Panc1 (cell line): ENCODE measurements at regions not wholly inside any gene's neighbourhood (a gene's known extent, or its start where the extent isn't known, plus 50 kb on each side); places are given as distances from the start of the nearest gene placed in this dataset.

Experiments used
- ATAC-seq: fragments of 200-7000 bp; cut with Tn5 transposase; 2 replicates; pipeline ENCODE4 v1.9.1; 2020; ENCODE audit warnings: mild to moderate bottlenecking, moderate library complexity
- BruUV-seq: library from RNA; stranded (reverse); fragments of 400-500 nt; replicated peaks from 2 replicates; lab custom pipeline; 2021; lab: Mats Ljungman, UMichigan
- CTCF ChIA-PET: fragments of 300-600 bp; sonication (Branson Sonifier 250); formaldehyde crosslinking; loops from one replicate; lab custom pipeline; 2022; ENCODE audit warnings: antibody characterized with exemption; lab: Charles Lee
- POLR2A ChIA-PET: fragments of 300-600 bp; sonication (Branson Sonifier 250); formaldehyde crosslinking; loops from one replicate; lab custom pipeline; 2022; ENCODE audit warnings: antibody characterized with exemption; lab: Charles Lee
- DNase-seq: peaks from one replicate; pipeline ENCODE4 v3.0.0-alpha.2; 2010; ENCODE audit warnings: low read depth, low spot score
- H3K27ac ChIP-seq: 2 replicates; pipeline ENCODE4 v1.5.1; 2011; ENCODE audit warnings: mild to moderate bottlenecking, low read length, inconsistent platforms
- H3K27me3 ChIP-seq: fragments of 200-500 bp; sonication (Bioruptor generic); 2 replicates; pipeline ENCODE4 v1.6.0; 2014; ENCODE audit warnings: low read length, inconsistent platforms; ENCODE audit not compliant: control insufficient read depth, insufficient read depth
- H3K36me3 ChIP-seq: fragments of 200-500 bp; sonication (Bioruptor generic); 2 replicates; pipeline ENCODE4 v1.5.1; 2014; ENCODE audit warnings: inconsistent platforms, mild to moderate bottlenecking, low read length, moderate library complexity; ENCODE audit not compliant: control insufficient read depth, insufficient read depth
- H3K4me1 ChIP-seq: 2 replicates; pipeline ENCODE4 v1.5.1; 2011; ENCODE audit warnings: inconsistent platforms, mild to moderate bottlenecking, low read length, moderate library complexity; ENCODE audit not compliant: control insufficient read depth, insufficient read depth
- H3K4me3 ChIP-seq, 2 experiments: 2 replicates each; pipeline ENCODE4 v1.5.1; 2011 to 2012; ENCODE audit warnings: low read depth in 2 of 2, low read length in 2 of 2, mild to moderate bottlenecking in 2 of 2, inconsistent platforms in 1 of 2, moderate library complexity in 1 of 2
- H3K9me3 ChIP-seq: fragments of 200-500 bp; sonication (Bioruptor generic); 2 replicates; pipeline ENCODE4 v1.5.1; 2014; ENCODE audit warnings: low read depth, mild to moderate bottlenecking, inconsistent platforms, low read length, moderate library complexity; ENCODE audit not compliant: control insufficient read depth, insufficient read depth
- POLR2AphosphoS5 ChIP-seq: IDR thresholded peaks from 2 replicates; pipeline ENCODE4 v1.6.1; 2012; ENCODE audit warnings: mild to moderate bottlenecking, low read depth, low read length, moderate library complexity
- SIN3A ChIP-seq: IDR thresholded peaks from 2 replicates; pipeline ENCODE4 v1.6.1; 2012; ENCODE audit warnings: low read depth, mild to moderate bottlenecking, low read length, moderate library complexity, borderline replicate concordance; ENCODE audit not compliant: insufficient read depth
- TCF7L2 ChIP-seq: IDR thresholded peaks from 2 replicates; pipeline ENCODE4 v1.6.1; 2011; ENCODE audit warnings: mild to moderate bottlenecking, low read depth, low read length, inconsistent platforms
- in situ Hi-C: cut with HindIII; loops from 2 replicates; pipeline ENCODE4 v1.10.0; 2016; ENCODE audit warnings: low sequenced_read_pairs, low pct_unique_long_range_greater_than_20kb
- intact Hi-C: fragments of 100-400 bp; cut with micrococcal nuclease; formaldehyde crosslinking; loops from one replicate; pipeline ENCODE4 v1.10.0; 2022; ENCODE audit not compliant: unreplicated experiment
- TF ChIP-seq, protein P1 (sequence below): fragments of 450-650 bp; IDR thresholded peaks from 2 replicates; pipeline ENCODE4 v1.5.1; 2017; ENCODE audit warnings: mild to moderate bottlenecking
- TF ChIP-seq, protein P2 (sequence below), 2 experiments: IDR thresholded peaks; 2 replicates each; pipeline ENCODE4 v1.6.1; 2011 to 2012; ENCODE audit warnings: low read depth in 2 of 2, control low read depth in 1 of 2, low read length in 1 of 2, mild to moderate bottlenecking in 1 of 2, moderate library complexity in 1 of 2; ENCODE audit not compliant: insufficient read depth in 1 of 2

DNA sequence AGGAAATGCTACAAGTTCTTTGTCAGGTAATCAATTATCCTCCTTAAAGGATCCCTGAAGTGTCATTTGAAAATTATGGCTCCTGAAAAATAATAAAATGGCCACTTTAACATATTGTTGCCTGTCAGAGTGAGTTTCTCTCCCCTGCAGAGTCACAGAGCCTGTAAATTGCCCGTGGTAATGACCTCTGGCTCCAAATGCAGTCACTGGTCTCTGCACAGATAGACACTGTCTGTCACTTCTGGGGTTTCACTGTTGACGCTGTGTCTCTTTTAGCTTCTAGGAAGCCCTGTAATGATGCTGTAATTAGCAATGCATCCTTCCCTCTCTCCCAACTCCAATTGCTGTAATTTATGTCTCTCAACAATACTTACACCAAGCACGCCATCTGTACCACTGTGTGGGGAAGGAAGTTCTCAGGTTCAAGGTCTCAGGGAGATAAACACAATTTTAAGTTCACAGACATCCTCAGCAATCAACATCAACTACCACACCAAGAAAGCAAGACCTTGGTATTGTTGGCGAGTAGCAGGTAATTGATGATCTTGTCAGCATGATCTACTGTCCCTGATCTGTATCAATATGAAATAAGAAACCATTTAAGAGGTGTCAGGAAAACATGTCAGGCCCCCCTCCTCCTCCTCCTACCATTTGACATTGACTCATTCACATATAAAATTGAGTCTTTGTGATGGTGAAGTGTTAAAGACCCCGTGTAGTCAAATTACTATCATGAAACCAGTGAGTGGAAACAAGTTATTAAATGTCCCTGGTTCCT, 91.2 kb upstream of the SULF2 start:
- ATAC-seq (no peak), DNase-seq (no peak)
- H3K27me3 ChIP-seq, result peaks cover 6% of the 10 kb centered on the region
- BruUV-seq, result no TSS peak
- H3K4me3 ChIP-seq, result no peak overlapping the region
- no peaks in the 10 kb centered on the region for H3K4me1 ChIP-seq
- no peaks in the 10 kb centered on the region for H3K9me3 ChIP-seq
- no peak for TF ChIP-seq TCF7L2
- TF ChIP-seq, protein P1, sequence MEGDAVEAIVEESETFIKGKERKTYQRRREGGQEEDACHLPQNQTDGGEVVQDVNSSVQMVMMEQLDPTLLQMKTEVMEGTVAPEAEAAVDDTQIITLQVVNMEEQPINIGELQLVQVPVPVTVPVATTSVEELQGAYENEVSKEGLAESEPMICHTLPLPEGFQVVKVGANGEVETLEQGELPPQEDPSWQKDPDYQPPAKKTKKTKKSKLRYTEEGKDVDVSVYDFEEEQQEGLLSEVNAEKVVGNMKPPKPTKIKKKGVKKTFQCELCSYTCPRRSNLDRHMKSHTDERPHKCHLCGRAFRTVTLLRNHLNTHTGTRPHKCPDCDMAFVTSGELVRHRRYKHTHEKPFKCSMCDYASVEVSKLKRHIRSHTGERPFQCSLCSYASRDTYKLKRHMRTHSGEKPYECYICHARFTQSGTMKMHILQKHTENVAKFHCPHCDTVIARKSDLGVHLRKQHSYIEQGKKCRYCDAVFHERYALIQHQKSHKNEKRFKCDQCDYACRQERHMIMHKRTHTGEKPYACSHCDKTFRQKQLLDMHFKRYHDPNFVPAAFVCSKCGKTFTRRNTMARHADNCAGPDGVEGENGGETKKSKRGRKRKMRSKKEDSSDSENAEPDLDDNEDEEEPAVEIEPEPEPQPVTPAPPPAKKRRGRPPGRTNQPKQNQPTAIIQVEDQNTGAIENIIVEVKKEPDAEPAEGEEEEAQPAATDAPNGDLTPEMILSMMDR, result no peak
- TF ChIP-seq, protein P2, sequence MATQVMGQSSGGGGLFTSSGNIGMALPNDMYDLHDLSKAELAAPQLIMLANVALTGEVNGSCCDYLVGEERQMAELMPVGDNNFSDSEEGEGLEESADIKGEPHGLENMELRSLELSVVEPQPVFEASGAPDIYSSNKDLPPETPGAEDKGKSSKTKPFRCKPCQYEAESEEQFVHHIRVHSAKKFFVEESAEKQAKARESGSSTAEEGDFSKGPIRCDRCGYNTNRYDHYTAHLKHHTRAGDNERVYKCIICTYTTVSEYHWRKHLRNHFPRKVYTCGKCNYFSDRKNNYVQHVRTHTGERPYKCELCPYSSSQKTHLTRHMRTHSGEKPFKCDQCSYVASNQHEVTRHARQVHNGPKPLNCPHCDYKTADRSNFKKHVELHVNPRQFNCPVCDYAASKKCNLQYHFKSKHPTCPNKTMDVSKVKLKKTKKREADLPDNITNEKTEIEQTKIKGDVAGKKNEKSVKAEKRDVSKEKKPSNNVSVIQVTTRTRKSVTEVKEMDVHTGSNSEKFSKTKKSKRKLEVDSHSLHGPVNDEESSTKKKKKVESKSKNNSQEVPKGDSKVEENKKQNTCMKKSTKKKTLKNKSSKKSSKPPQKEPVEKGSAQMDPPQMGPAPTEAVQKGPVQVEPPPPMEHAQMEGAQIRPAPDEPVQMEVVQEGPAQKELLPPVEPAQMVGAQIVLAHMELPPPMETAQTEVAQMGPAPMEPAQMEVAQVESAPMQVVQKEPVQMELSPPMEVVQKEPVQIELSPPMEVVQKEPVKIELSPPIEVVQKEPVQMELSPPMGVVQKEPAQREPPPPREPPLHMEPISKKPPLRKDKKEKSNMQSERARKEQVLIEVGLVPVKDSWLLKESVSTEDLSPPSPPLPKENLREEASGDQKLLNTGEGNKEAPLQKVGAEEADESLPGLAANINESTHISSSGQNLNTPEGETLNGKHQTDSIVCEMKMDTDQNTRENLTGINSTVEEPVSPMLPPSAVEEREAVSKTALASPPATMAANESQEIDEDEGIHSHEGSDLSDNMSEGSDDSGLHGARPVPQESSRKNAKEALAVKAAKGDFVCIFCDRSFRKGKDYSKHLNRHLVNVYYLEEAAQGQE (IDR thresholded peaks at IDR 0.05; ENCODE audit: insufficient read depth in 1 of 2, low read depth in 2 of 2, low read length in 1 of 2), result no peak
- no peak for TF ChIP-seq POLR2AphosphoS5
- no peak for TF ChIP-seq SIN3A
- no peaks in the 10 kb centered on the region for H3K36me3 ChIP-seq
- intact Hi-C loops (no loop called here), in situ Hi-C loops (no loop called here)
- no peak overlapping the region for H3K27ac ChIP-seq
- CTCF ChIA-PET, result no interaction called here
- POLR2A ChIA-PET, result no interaction called here

DNA sequence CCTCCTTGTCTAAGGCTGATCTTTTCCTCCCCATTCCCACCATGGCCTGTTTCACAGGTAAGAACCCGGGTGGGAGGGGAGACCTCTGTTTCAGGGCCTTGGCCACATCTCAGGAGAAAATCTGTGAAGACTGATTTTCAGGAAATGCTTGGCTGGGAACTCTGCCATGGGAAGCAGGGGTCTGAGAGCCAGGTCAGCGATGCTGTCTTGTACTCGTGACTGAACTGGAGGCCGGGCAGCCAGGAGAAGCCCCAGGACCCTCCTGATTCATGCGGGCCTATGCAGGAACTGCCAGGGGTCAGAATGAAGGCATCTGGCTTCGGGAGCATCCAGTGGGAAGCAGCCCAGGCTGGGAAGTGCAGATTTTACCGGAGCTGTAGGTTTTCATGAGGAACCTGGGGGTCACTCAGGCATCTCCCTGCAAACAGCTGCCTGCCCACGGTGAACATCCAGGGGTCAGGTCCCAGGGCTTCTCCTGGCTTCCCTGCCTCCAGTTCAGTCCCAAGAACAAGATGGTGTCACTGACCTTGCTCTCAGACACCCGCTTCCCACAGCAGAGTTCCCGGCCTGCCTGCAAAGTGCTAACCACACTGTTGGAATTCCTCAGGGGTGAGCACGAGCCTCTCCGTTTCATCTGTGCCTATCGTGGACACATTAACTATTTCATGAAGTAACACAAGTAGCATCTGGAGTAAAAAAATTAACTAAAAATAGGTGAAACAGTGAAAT, 90.2 kb upstream of the SULF2 start:
- no TSS peak for BruUV-seq
- Histone ChIP-seq H3K27me3 (peaks cover 6% of the 10 kb centered on the region), H3K36me3 (no peaks in the 10 kb centered on the region), H3K27ac (no peak overlapping the region), H3K4me1 (no peaks in the 10 kb centered on the region), H3K9me3 (no peaks in the 10 kb centered on the region), H3K4me3 (no peak overlapping the region)
- ChIA-PET POLR2A (no interaction called here), CTCF (no interaction called here)
- intact Hi-C loops, result no loop called here
- TF ChIP-seq SIN3A, result no peak
- TF ChIP-seq, protein P1, result no peak
- no peak for TF ChIP-seq POLR2AphosphoS5
- TF ChIP-seq TCF7L2, result no peak
- TF ChIP-seq, protein P2 (IDR thresholded peaks at IDR 0.05; ENCODE audit: insufficient read depth in 1 of 2, low read depth in 2 of 2, low read length in 1 of 2), result no peak
- in situ Hi-C loops, result no loop called here
- ATAC-seq (no peak), DNase-seq (no peak)
